Spleen (tissue), 7 donors: ENCODE measurements at regions not wholly inside any gene's neighbourhood (a gene's known extent, or its start where the extent isn't known, plus 50 kb on each side); places are given as distances from the start of the nearest gene placed in this dataset.

ENCODE experiments used
- CTCF ChIP-seq, 11 experiments: fragments of 200-600 bp in 7 of 11; fragments of 450-650 bp in 4 of 11; sonication (generic) in 4 of 11; IDR thresholded peaks in 8 of 11; conservative IDR thresholded peaks in 3 of 11; 1 replicate in 7 of 11; 2 replicates in 4 of 11; pipeline versions ENCODE4 v1.4.0 to v1.8.0; 2016 to 2021; ENCODE audit warnings: antibody characterized with exemption in 11 of 11, inconsistent platforms in 4 of 11, mild to moderate bottlenecking in 1 of 11
- POLR2A ChIP-seq, 3 donors: fragments of 450-650 bp; IDR thresholded peaks; one replicate each; pipeline ENCODE4 v1.5.1; 2017; ENCODE audit warnings: antibody characterized with exemption in 3 of 3, mild to moderate bottlenecking in 1 of 3
- donor health status: DM: no; HTN: no; CAD: no; lungs with moderate emphysema.
- donor health status: DM: no; HTN: no; CAD: no.
- donor health status: DM: no; HTN: no; CAD: no.

DNA sequence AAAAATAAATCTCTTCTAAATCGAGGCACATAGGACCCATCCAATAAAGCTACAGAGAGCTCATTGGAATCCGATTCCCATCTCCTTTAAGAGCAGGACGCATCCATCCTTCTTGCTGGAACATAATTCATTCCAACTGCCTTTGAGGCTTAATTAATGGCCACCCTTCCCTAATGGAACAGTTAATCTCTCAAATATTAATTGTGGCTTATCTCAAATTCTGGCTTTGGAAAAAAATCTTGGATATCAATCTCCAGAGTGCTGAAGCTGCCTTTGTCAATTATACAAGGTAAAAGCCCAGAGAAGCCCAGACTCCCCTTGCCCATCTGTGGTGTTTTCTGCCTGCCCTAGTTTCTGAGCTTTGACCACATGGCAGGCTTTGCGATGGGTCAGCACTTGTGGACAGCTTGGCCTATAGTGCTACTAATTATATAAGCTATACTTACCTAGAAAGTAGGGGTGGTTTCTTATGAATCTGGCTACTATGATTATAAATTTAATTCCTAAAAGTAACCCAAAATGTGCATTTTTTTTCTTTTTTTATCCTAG, 246.3 kb downstream of the NUAK1 start:
- TF ChIP-seq CTCF (IDR thresholded peaks at IDR 0.05 in 8 of 11, conservative IDR thresholded peaks at IDR 0.05 in 3 of 11), result no peak
- no peak for TF ChIP-seq POLR2A (IDR thresholded peaks at IDR 0.05)
